Naive thymus-derived CD4-positive, alpha-beta T cell (primary cell): ENCODE measurements at regions not wholly inside any gene's neighbourhood (a gene's known extent, or its start where the extent isn't known, plus 50 kb on each side); places are given as distances from the start of the nearest gene placed in this dataset.

Experiments used
- ATAC-seq: fragments of 150-1000 bp; cut with Tn5 transposase; 2 replicates; pipeline ENCODE4 v1.10.0; 2021; ENCODE audit warnings: mild to moderate bottlenecking, moderate library complexity
- CTCF ChIA-PET: fragments of 350-600 bp; sonication (Branson Sonifier 250); formaldehyde crosslinking; loops from one replicate; lab custom pipeline; 2021; ENCODE audit warnings: antibody characterized with exemption; lab: Charles Lee
- POLR2A ChIA-PET: fragments of 350-600 bp; sonication (Branson Sonifier 250); formaldehyde crosslinking; loops from one replicate; lab custom pipeline; 2021; ENCODE audit warnings: antibody characterized with exemption, inconsistent platforms; lab: Charles Lee
- DNase-seq, 9 donors: peaks; one replicate each; pipeline versions ENCODE4 v3.0.0 to v3.0.0-alpha.2; 2020 to 2022; ENCODE audit warnings: mixed read lengths in 1 of 9
- H3K27ac ChIP-seq: one replicate; pipeline ENCODE4 v1.7.0; 2013; ENCODE audit warnings: mild to moderate bottlenecking, low read depth, low read length, moderate library complexity
- H3K27me3 ChIP-seq, 2 donors: one replicate each; pipeline ENCODE4 v1.7.0; 2013; ENCODE audit warnings: low read length in 2 of 2, mild to moderate bottlenecking in 2 of 2, moderate library complexity in 2 of 2; ENCODE audit not compliant: control insufficient read depth in 2 of 2, insufficient read depth in 2 of 2
- H3K36me3 ChIP-seq, 3 experiments: 1 replicate in 2 of 3; 2 replicates in 1 of 3; pipeline ENCODE4 v1.7.0; 2013; ENCODE audit warnings: low read length in 3 of 3, mild to moderate bottlenecking in 3 of 3, moderate library complexity in 1 of 3; ENCODE audit not compliant: insufficient read depth in 3 of 3, control insufficient read depth in 2 of 3
- H3K4me1 ChIP-seq, 2 donors: one replicate each; pipeline ENCODE4 v1.7.0; 2013; ENCODE audit warnings: low read length in 2 of 2, mild to moderate bottlenecking in 2 of 2, moderate library complexity in 1 of 2; ENCODE audit not compliant: control insufficient read depth in 2 of 2, insufficient read depth in 2 of 2
- H3K4me3 ChIP-seq: 2 replicates; pipeline ENCODE4 v1.7.0; 2013; ENCODE audit warnings: mild to moderate bottlenecking, low read length
- H3K9me3 ChIP-seq, 3 experiments: 1 replicate in 2 of 3; 2 replicates in 1 of 3; pipeline ENCODE4 v1.7.0; 2013; ENCODE audit warnings: low read length in 3 of 3; ENCODE audit not compliant: control insufficient read depth in 2 of 3
- H3K27ac Mint-ChIP-seq, 9 donors: one replicate each; pipeline ENCODE4 v1.8.0; 2020 to 2022; ENCODE audit warnings: mixed read lengths in 9 of 9, mild to moderate bottlenecking in 8 of 9, moderate library complexity in 5 of 9, inconsistent platforms in 2 of 9
- H3K27me3 Mint-ChIP-seq, 5 donors: one replicate each; pipeline ENCODE4 v1.8.0; 2021 to 2022; ENCODE audit warnings: mixed read lengths in 5 of 5, mild to moderate bottlenecking in 1 of 5
- H3K36me3 Mint-ChIP-seq, 5 donors: one replicate each; pipeline ENCODE4 v1.8.0; 2020 to 2022; ENCODE audit warnings: mixed read lengths in 5 of 5, mild to moderate bottlenecking in 3 of 5, inconsistent platforms in 1 of 5
- H3K4me1 Mint-ChIP-seq, 7 donors: one replicate each; pipeline ENCODE4 v1.8.0; 2020 to 2022; ENCODE audit warnings: mixed read lengths in 7 of 7, mild to moderate bottlenecking in 3 of 7, inconsistent platforms in 1 of 7
- H3K4me3 Mint-ChIP-seq, 10 donors: one replicate each; pipeline ENCODE4 v1.8.0; 2020 to 2022; ENCODE audit warnings: mild to moderate bottlenecking in 10 of 10, mixed read lengths in 10 of 10, moderate library complexity in 6 of 10, inconsistent platforms in 2 of 10
- H3K9me3 Mint-ChIP-seq, 11 donors: one replicate each; pipeline ENCODE4 v1.8.0; 2020 to 2022; ENCODE audit warnings: mixed read lengths in 11 of 11, mild to moderate bottlenecking in 4 of 11, inconsistent platforms in 1 of 11, moderate library complexity in 1 of 11
- intact Hi-C, 2 donors: fragments of 100-400 bp; cut with micrococcal nuclease; formaldehyde crosslinking; loops; one replicate each; pipeline ENCODE4 v1.15.1; 2023

DNA sequence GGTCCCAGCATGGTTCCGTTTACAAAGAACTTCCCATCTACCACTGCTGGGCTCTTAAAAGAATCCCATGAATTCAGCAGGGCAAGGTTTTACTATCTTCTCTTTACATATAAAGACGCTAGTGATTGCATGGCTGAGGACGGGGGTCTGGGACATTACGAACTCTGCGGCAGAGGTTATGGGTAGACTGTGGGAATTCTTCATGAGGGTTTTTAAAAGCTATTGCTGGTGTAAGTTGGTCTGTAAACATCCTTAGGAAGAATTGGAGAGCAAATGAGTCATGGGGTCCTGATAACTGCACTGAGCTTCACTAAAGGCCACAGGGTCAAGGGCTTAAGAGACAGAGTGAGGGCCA lies 53.1 kb upstream of the TMEM72 start:
- Histone ChIP-seq H3K9me3 (no peaks in the 10 kb centered on the region), H3K27ac (no peak overlapping the region), H3K4me3 (no peak overlapping the region), H3K27me3 (no peaks in the 10 kb centered on the region), H3K4me1 (no peaks in the 10 kb centered on the region), H3K36me3 (no peaks in the 10 kb centered on the region)
- no peaks in the 10 kb centered on the region for H3K9me3 Mint-ChIP-seq
- no peaks in the 10 kb centered on the region for H3K36me3 Mint-ChIP-seq
- CTCF ChIA-PET: interaction anchor here (0.7 to 1.8 kb wide), 7 partner anchors 8 to 1189 kb away, joined by 3 to 8 read pairs (median 4); no protein-coding TSS in a partner anchor
- ATAC-seq (no peak), DNase-seq (no peak)
- peaks cover 6 to 10% (median 9%) of the 10 kb centered on the region in 5 donors for H3K27me3 Mint-ChIP-seq
- H3K4me3 Mint-ChIP-seq: no peak overlapping the region
- intact Hi-C loops: no loop called here
- POLR2A ChIA-PET: no interaction called here
- no peak overlapping the region for H3K27ac Mint-ChIP-seq
- H3K4me1 Mint-ChIP-seq: peaks cover 0 to 1% (median 0%) of the 10 kb centered on the region in 7 donors

- POLR2A ChIA-PET: no interaction called here
These were observed 52.1 kb upstream of the TMEM72 start for GRCh38 chr10:44858988-44859387.

GRCh38 chr10:44859546-44860285 lies 51.4 kb upstream of the TMEM72 start:
- Mint-ChIP-seq H3K4me3 (no peak overlapping the region), H3K36me3 (no peaks in the 10 kb centered on the region), H3K4me1 (peaks cover 0 to 16% (median 12%) of the 10 kb centered on the region in 7 donors), H3K9me3 (no peaks in the 10 kb centered on the region), H3K27me3 (peaks cover 18 to 26% (median 21%) of the 10 kb centered on the region in 5 donors), H3K27ac (no peak overlapping the region)
- H3K27ac ChIP-seq: no peak overlapping the region
- no peaks in the 10 kb centered on the region for H3K36me3 ChIP-seq
- intact Hi-C loops: loop anchor here (10.0 kb wide), 2 partner anchors 475 to 555 kb away; partner anchors contain the start of gene CXCL12 (in 1 of the 2)
- no peak for ATAC-seq
- H3K27me3 ChIP-seq: no peaks in the 10 kb centered on the region
- no peak for DNase-seq
- no peaks in the 10 kb centered on the region for H3K9me3 ChIP-seq
- H3K4me3 ChIP-seq: no peak overlapping the region
- ChIA-PET CTCF (interaction anchor here (0.6 to 1.8 kb wide), 4 partner anchors 73 to 1191 kb away, joined by 3 to 5 read pairs (median 4); no protein-coding TSS in a partner anchor), POLR2A (no interaction called here)
- peaks cover 0 to 4% of the 10 kb centered on the region in 2 donors for H3K4me1 ChIP-seq

More at GRCh38 chr10:44858988-44859387, 52.1 kb upstream of the TMEM72 start:
- Histone ChIP-seq H3K4me1 (no peaks in the 10 kb centered on the region), H3K9me3 (no peaks in the 10 kb centered on the region), H3K4me3 (no peak overlapping the region), H3K36me3 (no peaks in the 10 kb centered on the region), H3K27me3 (no peaks in the 10 kb centered on the region), H3K27ac (no peak overlapping the region)
- CTCF ChIA-PET: interaction anchor here (1.3 to 1.8 kb wide), 5 partner anchors 10 to 1190 kb away, joined by 4 to 8 read pairs (median 4); no protein-coding TSS in a partner anchor
- Mint-ChIP-seq H3K4me3 (no peak overlapping the region), H3K4me1 (peaks cover 0 to 9% (median 5%) of the 10 kb centered on the region in 7 donors), H3K27ac (peak overlapping the region in 1 of 9 donors; percentile 56), H3K27me3 (peaks cover 10 to 18% (median 15%) of the 10 kb centered on the region in 5 donors), H3K36me3 (no peaks in the 10 kb centered on the region), H3K9me3 (no peaks in the 10 kb centered on the region)
- intact Hi-C loops: no loop called here
- ATAC-seq: no peak
- no peak for DNase-seq

- no peaks in the 10 kb centered on the region for H3K9me3 ChIP-seq
- no peak overlapping the region for H3K27ac ChIP-seq
- Mint-ChIP-seq H3K27ac (no peak overlapping the region), H3K4me3 (no peak overlapping the region), H3K36me3 (no peaks in the 10 kb centered on the region), H3K27me3 (peaks cover 27 to 38% (median 35%) of the 10 kb centered on the region in 5 donors), H3K4me1 (peaks cover 0 to 20% (median 12%) of the 10 kb centered on the region in 7 donors), H3K9me3 (no peaks in the 10 kb centered on the region)
- ChIA-PET CTCF (interaction anchor here (0.6 to 1.4 kb wide), 3 partner anchors 12 to 1190 kb away, joined by 3 to 4 read pairs (median 3); no protein-coding TSS in a partner anchor), POLR2A (no interaction called here)
- DNase-seq: no peak
- intact Hi-C loops: loop anchor here (10.0 kb wide), 2 partner anchors 476 to 556 kb away; partner anchors contain the start of gene CXCL12 (in 1 of the 2)
- H3K4me3 ChIP-seq: no peak overlapping the region
- no peaks in the 10 kb centered on the region for H3K36me3 ChIP-seq
- ATAC-seq: no peak
- H3K27me3 ChIP-seq: no peaks in the 10 kb centered on the region
- H3K4me1 ChIP-seq: peaks cover 4% of the 10 kb centered on the region in 2 donors
These were observed 50.1 kb upstream of the TMEM72 start for GRCh38 chr10:44860811-44861736.
